Fibroblast of lung (primary cell): ENCODE measurements at regions not wholly inside any gene's neighbourhood (a gene's known extent, or its start where the extent isn't known, plus 50 kb on each side); places are given as distances from the start of the nearest gene placed in this dataset.

Experiments
- DNase-seq, 2 donors: peaks; one replicate each; pipeline versions ENCODE4 v3.0.0 to v3.0.0-alpha.2; 2010; ENCODE audit warnings: low read depth in 2 of 2
- H2AFZ ChIP-seq: 2 replicates; pipeline ENCODE4 v1.5.1; 2012; ENCODE audit warnings: low read length, control low read depth, inconsistent platforms
- H3K27ac ChIP-seq: 2 replicates; pipeline ENCODE4 v1.5.1; 2011; ENCODE audit warnings: low read length, control low read depth; ENCODE audit not compliant: insufficient read depth
- H3K27me3 ChIP-seq: 2 replicates; pipeline ENCODE4 v1.5.1; 2011; ENCODE audit warnings: mild to moderate bottlenecking, low read length; ENCODE audit not compliant: control insufficient read depth, insufficient read depth
- H3K36me3 ChIP-seq: 2 replicates; pipeline ENCODE4 v1.5.1; 2011; ENCODE audit warnings: low read length; ENCODE audit not compliant: control insufficient read depth, insufficient read depth
- H3K4me1 ChIP-seq: 2 replicates; pipeline ENCODE4 v1.5.1; 2011; ENCODE audit warnings: low read length; ENCODE audit not compliant: control insufficient read depth, insufficient read depth; ENCODE audit errors: extremely low read depth
- H3K4me2 ChIP-seq: 2 replicates; pipeline ENCODE4 v1.5.1; 2011; ENCODE audit warnings: low read length, control low read depth; ENCODE audit not compliant: insufficient read depth; ENCODE audit errors: extremely low read depth
- H3K4me3 ChIP-seq, 4 experiments: fragments of 200-600 bp in 1 of 4; sonication (generic) in 1 of 4; replicated peaks in 1 of 4; 2 replicates each; pipeline ENCODE4 v1.5.1; 2011 to 2016; ENCODE audit warnings: low read length in 4 of 4, low read depth in 3 of 4, mild to moderate bottlenecking in 3 of 4, control low read depth in 2 of 4, inconsistent platforms in 1 of 4, mixed read lengths in 1 of 4; ENCODE audit not compliant: insufficient read depth in 1 of 4; ENCODE audit errors: control extremely low read depth in 1 of 4
- H3K79me2 ChIP-seq: 2 replicates; pipeline ENCODE4 v1.5.1; 2012; ENCODE audit warnings: mild to moderate bottlenecking, low read length, inconsistent platforms; ENCODE audit not compliant: control insufficient read depth, insufficient read depth
- H3K9ac ChIP-seq: 2 replicates; pipeline ENCODE4 v1.5.1; 2011; ENCODE audit warnings: mild to moderate bottlenecking, low read length, control low read depth; ENCODE audit not compliant: insufficient read depth
- H3K9me3 ChIP-seq: 2 replicates; pipeline ENCODE4 v1.5.1; 2012; ENCODE audit warnings: low read depth, low read length; ENCODE audit not compliant: control insufficient read depth, insufficient read depth
- H4K20me1 ChIP-seq: 2 replicates; pipeline ENCODE4 v1.5.1; 2011; ENCODE audit warnings: low read length; ENCODE audit not compliant: control insufficient read depth, insufficient read depth; ENCODE audit errors: extremely low read depth
- CTCF ChIP-seq, 2 donors: IDR thresholded peaks in 1 of 2; conservative IDR thresholded peaks in 1 of 2; 1 replicate in 1 of 2; 2 replicates in 1 of 2; pipeline ENCODE4 v1.5.1; 2011 to 2012; ENCODE audit warnings: low read length in 2 of 2, control low read depth in 1 of 2, inconsistent platforms in 1 of 2, low read depth in 1 of 2, mild to moderate bottlenecking in 1 of 2
- EZH2 ChIP-seq: IDR thresholded peaks from 2 replicates; pipeline ENCODE4 v1.5.1; 2012; ENCODE audit warnings: low read length, control low read depth, mild to moderate bottlenecking; ENCODE audit errors: missing control alignments

- Histone ChIP-seq H3K4me1 (no peaks in the 10 kb centered on the region), H2AFZ (no peak overlapping the region), H3K9ac (no peak overlapping the region), H3K27ac (no peak overlapping the region), H3K27me3 (no peaks in the 10 kb centered on the region), H3K9me3 (no peaks in the 10 kb centered on the region), H4K20me1 (no peaks in the 10 kb centered on the region), H3K36me3 (no peaks in the 10 kb centered on the region), H3K4me2 (no peak overlapping the region), H3K4me3 (no peak overlapping the region), H3K79me2 (no peaks in the 10 kb centered on the region)
- DNase-seq: no peak
- no peak for TF ChIP-seq CTCF (conservative IDR thresholded peaks at IDR 0.05 in 1 of 2, IDR thresholded peaks at IDR 0.05 in 1 of 2; ENCODE audit: low read depth in 1 of 2, low read length in 2 of 2)
- TF ChIP-seq EZH2: no peak
Measured at GRCh38 chr11:71125150-71125549, 127.2 kb downstream of the SHANK2 start.

- no peak overlapping the region for H3K9ac ChIP-seq
- TF ChIP-seq EZH2 (no peak), CTCF (conservative IDR thresholded peaks at IDR 0.05 in 1 of 2, IDR thresholded peaks at IDR 0.05 in 1 of 2; ENCODE audit: low read depth in 1 of 2, low read length in 2 of 2) (no peak)
- H3K27me3 ChIP-seq: no peaks in the 10 kb centered on the region
- no peak overlapping the region for H3K4me2 ChIP-seq
- no peaks in the 10 kb centered on the region for H3K4me1 ChIP-seq
- H2AFZ ChIP-seq: no peak overlapping the region
- no peak overlapping the region for H3K4me3 ChIP-seq
- H3K36me3 ChIP-seq: no peaks in the 10 kb centered on the region
- H3K27ac ChIP-seq: no peak overlapping the region
- no peak for DNase-seq
- H4K20me1 ChIP-seq: no peaks in the 10 kb centered on the region
- no peaks in the 10 kb centered on the region for H3K9me3 ChIP-seq
- no peaks in the 10 kb centered on the region for H3K79me2 ChIP-seq
Measured at GRCh38 chr11:71124127-71124526, 128.2 kb downstream of the SHANK2 start.

GRCh38 chr11:71120471-71120896 is 131.9 kb downstream of the SHANK2 start:
- no peak overlapping the region for H2AFZ ChIP-seq
- no peaks in the 10 kb centered on the region for H3K79me2 ChIP-seq
- no peaks in the 10 kb centered on the region for H3K4me1 ChIP-seq
- H3K9ac ChIP-seq: no peak overlapping the region
- H3K27ac ChIP-seq: no peak overlapping the region
- H3K36me3 ChIP-seq: no peaks in the 10 kb centered on the region
- no peaks in the 10 kb centered on the region for H3K9me3 ChIP-seq
- no peak overlapping the region for H3K4me3 ChIP-seq
- H3K4me2 ChIP-seq: no peak overlapping the region
- TF ChIP-seq CTCF (conservative IDR thresholded peaks at IDR 0.05 in 1 of 2, IDR thresholded peaks at IDR 0.05 in 1 of 2; ENCODE audit: low read depth in 1 of 2, low read length in 2 of 2): peak in 1 of 2 donors; percentile 14
- TF ChIP-seq EZH2: no peak
- peak in 1 of 2 donors; percentile 6 for DNase-seq
- no peaks in the 10 kb centered on the region for H4K20me1 ChIP-seq
- H3K27me3 ChIP-seq: no peaks in the 10 kb centered on the region
